ENCODE measurements at regions not wholly inside any gene's neighbourhood (a gene's known extent, or its start where the extent isn't known, plus 50 kb on each side); places are given as distances from the start of the nearest gene placed in this dataset.

DNA sequence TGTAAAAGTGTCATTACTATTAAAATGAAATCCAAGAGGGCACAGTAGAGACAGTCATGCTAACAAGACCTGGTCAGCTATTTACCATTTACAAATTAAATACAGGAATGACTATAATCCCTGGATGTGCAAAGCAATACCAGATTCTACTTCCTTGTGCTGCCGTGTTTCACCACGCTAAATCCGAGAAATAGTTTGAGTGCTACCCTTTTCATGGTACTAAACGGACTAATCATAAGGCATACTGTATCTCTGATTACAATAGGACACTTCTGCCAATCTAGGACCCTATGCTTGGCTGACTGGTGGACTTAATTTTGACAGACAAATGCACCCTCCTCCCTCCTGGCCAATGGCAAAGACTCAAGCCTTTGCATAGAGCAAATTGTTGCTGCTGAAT, 63.0 kb upstream of the NR2F2 start:
- TF ChIP-seq, protein P1, sequence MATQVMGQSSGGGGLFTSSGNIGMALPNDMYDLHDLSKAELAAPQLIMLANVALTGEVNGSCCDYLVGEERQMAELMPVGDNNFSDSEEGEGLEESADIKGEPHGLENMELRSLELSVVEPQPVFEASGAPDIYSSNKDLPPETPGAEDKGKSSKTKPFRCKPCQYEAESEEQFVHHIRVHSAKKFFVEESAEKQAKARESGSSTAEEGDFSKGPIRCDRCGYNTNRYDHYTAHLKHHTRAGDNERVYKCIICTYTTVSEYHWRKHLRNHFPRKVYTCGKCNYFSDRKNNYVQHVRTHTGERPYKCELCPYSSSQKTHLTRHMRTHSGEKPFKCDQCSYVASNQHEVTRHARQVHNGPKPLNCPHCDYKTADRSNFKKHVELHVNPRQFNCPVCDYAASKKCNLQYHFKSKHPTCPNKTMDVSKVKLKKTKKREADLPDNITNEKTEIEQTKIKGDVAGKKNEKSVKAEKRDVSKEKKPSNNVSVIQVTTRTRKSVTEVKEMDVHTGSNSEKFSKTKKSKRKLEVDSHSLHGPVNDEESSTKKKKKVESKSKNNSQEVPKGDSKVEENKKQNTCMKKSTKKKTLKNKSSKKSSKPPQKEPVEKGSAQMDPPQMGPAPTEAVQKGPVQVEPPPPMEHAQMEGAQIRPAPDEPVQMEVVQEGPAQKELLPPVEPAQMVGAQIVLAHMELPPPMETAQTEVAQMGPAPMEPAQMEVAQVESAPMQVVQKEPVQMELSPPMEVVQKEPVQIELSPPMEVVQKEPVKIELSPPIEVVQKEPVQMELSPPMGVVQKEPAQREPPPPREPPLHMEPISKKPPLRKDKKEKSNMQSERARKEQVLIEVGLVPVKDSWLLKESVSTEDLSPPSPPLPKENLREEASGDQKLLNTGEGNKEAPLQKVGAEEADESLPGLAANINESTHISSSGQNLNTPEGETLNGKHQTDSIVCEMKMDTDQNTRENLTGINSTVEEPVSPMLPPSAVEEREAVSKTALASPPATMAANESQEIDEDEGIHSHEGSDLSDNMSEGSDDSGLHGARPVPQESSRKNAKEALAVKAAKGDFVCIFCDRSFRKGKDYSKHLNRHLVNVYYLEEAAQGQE (IDR thresholded peaks at IDR 0.05; ENCODE audit: insufficient read depth in 1 of 2, low read depth in 2 of 2, low read length in 2 of 2), result no peak
- TF ChIP-seq TAF1 (IDR thresholded peaks at IDR 0.05; ENCODE audit: borderline replicate concordance, insufficient read depth, low read length) (no peak), POLR2AphosphoS5 (IDR thresholded peaks at IDR 0.05; ENCODE audit: low read depth, low read length) (no peak), SIN3A (IDR thresholded peaks at IDR 0.05; ENCODE audit: borderline replicate concordance, insufficient read depth, low read length) (no peak), FOXP2 (optimal IDR thresholded peaks at IDR 0.05; ENCODE audit: borderline replicate concordance, extremely low read depth, extremely low read length, insufficient read depth) (no peak)

All from PFSK-1 (cell line).